ENCODE measurements at regions not wholly inside any gene's neighbourhood (a gene's known extent, or its start where the extent isn't known, plus 50 kb on each side); places are given as distances from the start of the nearest gene placed in this dataset.
A peak's percentile ranks its signal among the peaks of the same experiment; 100 is the strongest.

- DNase-seq (ENCODE audit: low read depth), result no peak
- H3K4me3 ChIP-seq (ENCODE audit: low read length), result no peak overlapping the region
- no peak for TF ChIP-seq CTCF (conservative IDR thresholded peaks at IDR 0.05; ENCODE audit: low read length)
Observed at GRCh38 chr5:4553978-4554377, 586.2 kb upstream of the ADAMTS16 start.

- TF ChIP-seq CTCF (conservative IDR thresholded peaks at IDR 0.05; ENCODE audit: low read length), result no peak
- no peak overlapping the region for H3K4me3 ChIP-seq (ENCODE audit: low read length)
- DNase-seq (ENCODE audit: low read depth), result no peak
Observed at GRCh38 chr5:4555725-4556285, 584.3 kb upstream of the ADAMTS16 start.

GRCh38 chr5:4561403-4561802, 578.7 kb upstream of the ADAMTS16 start:
- no peak overlapping the region for H3K4me3 ChIP-seq (ENCODE audit: low read length)
- no peak for TF ChIP-seq CTCF (conservative IDR thresholded peaks at IDR 0.05; ENCODE audit: low read length)
- DNase-seq (ENCODE audit: low read depth), result no peak

GRCh38 chr5:4563400-4563799, 576.7 kb upstream of the ADAMTS16 start:
- TF ChIP-seq CTCF (conservative IDR thresholded peaks at IDR 0.05; ENCODE audit: low read length), result peak; percentile 46
- DNase-seq (ENCODE audit: low read depth), result peak; percentile 17
- H3K4me3 ChIP-seq (ENCODE audit: low read length), result no peak overlapping the region

GRCh38 chr5:4570047-4570995, 569.8 kb upstream of the ADAMTS16 start:
- no peak for TF ChIP-seq CTCF (conservative IDR thresholded peaks at IDR 0.05; ENCODE audit: low read length)
- no peak overlapping the region for H3K4me3 ChIP-seq (ENCODE audit: low read length)
- DNase-seq (ENCODE audit: low read depth), result no peak

- no peak for TF ChIP-seq CTCF (conservative IDR thresholded peaks at IDR 0.05; ENCODE audit: low read length)
- no peak overlapping the region for H3K4me3 ChIP-seq (ENCODE audit: low read length)
- DNase-seq (ENCODE audit: low read depth), result no peak
Observed at GRCh38 chr5:4571248-4571948, 568.7 kb upstream of the ADAMTS16 start.

Data from AG10803 (cell line).